ENCODE measurements at regions not wholly inside any gene's neighbourhood (a gene's known extent, or its start where the extent isn't known, plus 50 kb on each side); places are given as distances from the start of the nearest gene placed in this dataset.

- FAIRE-seq (no peak), DNase-seq (ENCODE audit: low spot score) (no peak)
These were observed 427.2 kb upstream of the KLF6 start for GRCh38 chr10:4212111-4212630.

DNA sequence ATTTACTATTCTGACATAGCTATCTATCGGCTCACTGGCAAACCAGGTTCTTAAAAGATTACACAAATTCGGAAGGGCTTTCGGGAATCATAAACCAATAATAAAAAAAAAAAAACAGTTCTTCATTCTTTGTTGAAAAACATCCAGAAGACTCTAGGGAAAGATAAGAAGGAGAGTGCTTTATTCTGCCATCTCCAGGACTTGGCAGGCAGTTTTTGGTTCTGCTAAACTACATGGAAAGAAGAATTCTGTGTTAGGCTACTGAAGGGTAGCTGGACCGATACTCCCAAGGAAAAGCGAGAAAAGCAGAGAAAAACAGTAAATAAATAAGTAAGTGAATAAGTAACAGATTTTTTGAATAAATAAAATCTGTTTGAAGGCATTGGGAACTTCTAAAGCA, 423.5 kb upstream of the KLF6 start:
- DNase-seq (ENCODE audit: low spot score): no peak
- FAIRE-seq: no peak

- DNase-seq (ENCODE audit: low spot score): no peak
- FAIRE-seq: no peak
These were observed 420.1 kb upstream of the KLF6 start for GRCh38 chr10:4205113-4205512.

GRCh38 chr10:4202938-4203337, 417.9 kb upstream of the KLF6 start:
- DNase-seq (ENCODE audit: low spot score): no peak
- FAIRE-seq: no peak

DNA sequence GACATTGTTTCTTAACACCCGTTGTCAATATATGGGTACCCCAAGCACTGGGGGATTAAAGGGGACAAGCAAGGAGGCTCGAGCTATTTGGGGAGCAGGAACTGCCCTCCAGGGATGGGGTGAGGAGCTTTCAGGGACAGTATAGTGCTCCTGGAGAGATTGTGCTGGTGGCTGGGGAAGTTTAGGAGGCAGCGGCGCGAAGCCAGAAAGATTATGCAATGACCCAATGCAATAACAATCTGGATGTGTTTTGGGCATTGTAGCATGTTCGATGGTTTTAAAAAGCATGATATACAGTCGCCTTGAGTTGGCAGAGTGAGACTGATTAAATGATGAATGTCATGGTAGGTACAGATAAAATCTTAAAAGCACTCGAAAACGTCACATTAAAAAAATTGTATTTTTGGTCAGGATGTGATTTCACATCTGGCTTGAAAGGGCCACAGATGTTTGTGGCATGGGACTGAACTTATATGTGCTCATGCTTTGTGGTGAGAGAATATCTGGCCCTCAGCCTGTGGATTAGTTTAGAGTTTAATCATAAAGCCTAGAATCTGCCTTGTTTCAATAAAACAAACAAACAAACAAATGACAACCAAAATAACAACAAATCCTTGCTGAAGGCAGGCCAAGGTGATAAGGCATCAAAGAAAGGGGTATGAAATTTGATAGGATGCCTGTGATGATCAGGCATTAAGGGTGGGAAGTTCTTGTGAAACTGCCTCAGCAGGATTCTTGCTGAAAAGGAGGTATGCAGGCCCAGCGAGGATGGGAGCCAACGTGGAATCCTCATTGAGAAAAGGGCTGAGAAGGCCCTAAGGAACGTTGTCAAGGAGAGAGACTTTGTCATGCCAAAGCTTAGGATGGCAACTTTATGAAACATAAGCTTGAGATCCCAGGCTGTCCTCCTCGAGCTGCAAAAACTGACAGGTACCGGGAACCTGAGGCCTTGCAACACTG, 417.1 kb upstream of the KLF6 start:
- FAIRE-seq (no peak), DNase-seq (ENCODE audit: low spot score) (no peak)

DNA sequence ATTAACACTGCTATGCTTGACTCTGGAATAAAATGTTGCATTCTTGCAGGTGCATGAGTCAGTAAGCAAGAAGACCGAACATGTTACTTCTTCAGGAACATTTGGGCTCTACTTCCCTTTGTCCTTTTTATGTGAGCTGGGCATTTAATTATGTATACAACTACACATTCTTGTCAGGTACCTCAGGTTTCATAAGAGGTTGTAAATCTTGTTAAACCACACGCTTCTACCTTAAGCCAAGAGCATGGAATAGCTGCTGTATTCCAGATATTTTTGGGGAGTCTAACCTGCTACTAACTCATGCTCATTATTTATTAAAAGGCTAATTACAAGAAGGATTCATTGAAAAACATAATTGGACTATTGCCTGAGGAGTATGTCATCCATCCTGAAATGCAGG, 414.2 kb upstream of the KLF6 start:
- DNase-seq (ENCODE audit: low spot score) (no peak), FAIRE-seq (no peak)

- FAIRE-seq (no peak), DNase-seq (ENCODE audit: low spot score) (no peak)
These were observed 413.2 kb upstream of the KLF6 start for GRCh38 chr10:4198216-4198615.

- DNase-seq (ENCODE audit: low spot score) (no peak), FAIRE-seq (no peak)
These were observed 412.7 kb upstream of the KLF6 start for GRCh38 chr10:4197676-4198075.

DNA sequence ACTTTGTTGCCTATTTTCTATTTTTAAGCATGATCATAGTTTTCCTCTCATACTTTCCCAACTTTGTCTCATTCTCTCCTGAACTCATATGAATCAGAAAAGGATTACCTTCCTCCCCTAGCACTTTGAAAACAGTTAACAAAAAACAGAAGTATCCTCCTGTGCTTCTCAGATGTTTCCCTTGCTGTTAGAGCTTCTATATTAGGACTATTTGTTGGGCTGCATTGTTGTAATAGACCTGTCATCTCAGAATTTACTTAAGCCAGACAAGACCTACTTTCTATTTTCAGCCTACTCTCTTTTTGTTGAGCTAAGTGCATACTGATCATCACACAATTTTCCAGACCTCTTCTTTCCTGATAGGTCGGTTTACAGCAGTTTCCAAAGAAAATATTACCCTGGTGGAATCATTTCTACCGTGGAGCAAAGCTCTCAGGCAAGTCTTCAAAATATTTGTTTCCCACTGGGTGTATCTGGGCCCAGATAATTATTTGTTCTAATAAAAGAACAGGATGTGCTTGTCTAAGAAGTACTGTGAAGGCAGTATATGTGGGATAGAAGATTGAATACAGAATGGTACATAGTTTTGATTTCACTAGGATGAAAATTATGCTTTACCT, 411.9 kb upstream of the KLF6 start:
- no peak for DNase-seq (ENCODE audit: low spot score)
- no peak for FAIRE-seq

GRCh38 chr10:4196183-4196582, 411.2 kb upstream of the KLF6 start:
- DNase-seq (ENCODE audit: low spot score) (no peak), FAIRE-seq (no peak)

DNA sequence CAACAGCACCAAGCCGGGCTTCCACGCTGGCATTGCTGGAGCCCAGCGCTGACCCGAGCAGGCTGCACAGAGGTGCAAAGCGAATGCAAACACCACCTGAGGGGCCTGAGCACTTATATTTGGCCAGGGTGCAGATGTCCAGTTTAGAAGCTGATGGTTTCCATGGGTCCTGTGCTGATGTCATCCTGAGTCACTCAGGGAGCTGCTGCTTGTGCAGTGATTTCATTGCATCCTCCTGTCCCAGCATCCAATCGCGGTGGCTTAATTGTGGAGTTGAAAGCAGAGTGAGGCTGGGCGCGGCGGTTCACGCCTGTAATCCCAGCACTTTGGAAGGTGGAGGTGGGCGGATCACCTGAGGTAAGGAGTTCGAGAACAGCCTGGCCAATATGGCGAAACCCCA, 410.2 kb upstream of the KLF6 start:
- FAIRE-seq (no peak), DNase-seq (ENCODE audit: low spot score) (peak; percentile 46)

- FAIRE-seq (no peak), DNase-seq (ENCODE audit: low spot score) (no peak)
These were observed 409.2 kb upstream of the KLF6 start for GRCh38 chr10:4194231-4194630.

GRCh38 chr10:4191894-4192293, 406.9 kb upstream of the KLF6 start:
- FAIRE-seq (no peak), DNase-seq (ENCODE audit: low spot score) (no peak)

DNA sequence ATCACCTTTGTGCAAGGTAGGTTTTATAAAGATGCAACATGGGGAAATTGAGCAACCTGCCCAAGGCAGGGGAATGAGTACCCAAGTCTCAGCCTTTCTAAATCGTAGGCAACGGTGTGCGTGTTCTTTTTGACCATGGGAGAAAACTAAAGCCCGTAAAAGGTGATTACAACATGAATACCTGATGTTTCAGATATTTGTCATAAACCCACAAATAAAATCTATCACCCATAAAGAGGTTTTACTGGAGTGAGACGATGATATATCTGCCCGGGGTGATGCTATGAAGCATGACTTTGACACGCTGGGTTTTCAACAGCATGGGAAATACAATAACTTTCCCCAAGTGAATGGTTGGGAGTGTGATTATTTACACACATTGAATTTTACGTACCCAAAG, 406.3 kb upstream of the KLF6 start:
- no peak for DNase-seq (ENCODE audit: low spot score)
- no peak for FAIRE-seq

DNA sequence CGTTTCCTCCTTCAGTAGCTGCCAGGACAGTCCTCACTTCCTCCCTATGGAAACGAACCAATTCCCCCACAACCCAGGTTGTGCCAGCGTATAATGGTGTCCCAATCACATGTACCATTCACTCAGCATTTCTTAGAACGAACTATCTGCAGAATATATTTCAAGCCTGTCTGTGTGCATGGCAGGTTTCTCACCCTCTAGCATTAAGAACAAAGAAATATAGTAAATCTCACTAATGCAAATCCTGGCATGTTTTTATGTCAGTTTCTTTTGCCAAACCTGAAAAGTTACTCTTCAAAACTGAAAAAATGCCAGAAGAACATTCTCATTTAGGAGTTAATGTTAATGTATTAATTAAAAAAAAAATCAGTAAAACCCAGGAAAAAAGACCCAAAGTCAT, 405.9 kb upstream of the KLF6 start:
- DNase-seq (ENCODE audit: low spot score) (no peak), FAIRE-seq (no peak)

GRCh38 chr10:4189281-4189680, 404.3 kb upstream of the KLF6 start:
- no peak for FAIRE-seq
- DNase-seq (ENCODE audit: low spot score): no peak

- no peak for FAIRE-seq
These were observed 403.4 kb upstream of the KLF6 start for GRCh38 chr10:4188406-4188805.

DNA sequence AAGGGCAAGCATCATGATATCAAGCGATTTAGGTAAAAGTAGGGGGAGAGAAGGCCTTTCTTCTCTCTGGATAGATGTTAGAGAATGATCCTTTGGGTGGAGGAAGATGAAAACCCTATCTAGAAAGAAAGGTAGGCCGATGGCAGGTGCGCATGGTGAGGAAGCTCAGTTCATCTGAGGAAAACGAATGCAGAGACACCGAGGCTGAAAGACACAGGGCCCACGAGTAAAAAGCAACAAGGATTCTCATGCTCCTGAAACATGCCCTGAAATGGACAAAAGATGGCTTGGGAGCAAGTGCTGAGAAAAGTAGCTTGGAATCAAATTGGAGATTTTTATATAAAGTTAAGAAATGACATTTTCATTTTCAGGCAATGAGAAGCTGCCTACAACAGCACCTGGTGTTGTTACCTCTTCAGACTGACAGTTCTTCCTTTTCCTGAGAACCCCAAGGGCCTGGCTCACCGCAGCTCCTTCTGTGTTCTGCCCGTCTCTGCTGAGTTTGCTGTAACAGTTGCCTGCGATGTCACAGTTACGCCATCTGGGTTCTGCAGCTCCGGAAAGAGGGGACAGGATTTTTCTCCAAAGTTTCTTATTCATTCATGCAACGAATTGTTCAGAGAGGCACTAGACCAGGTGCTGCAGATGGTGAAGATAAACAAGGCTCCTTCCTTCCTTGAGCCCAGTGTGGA, 402.0 kb upstream of the KLF6 start:
- FAIRE-seq (no peak), DNase-seq (ENCODE audit: low spot score) (no peak)

More at GRCh38 chr10:4188406-4188805, 403.4 kb upstream of the KLF6 start:
- DNase-seq (ENCODE audit: low spot score): no peak

- DNase-seq (ENCODE audit: low spot score): no peak
These were observed 398.8 kb upstream of the KLF6 start for GRCh38 chr10:4183761-4184261.

DNA sequence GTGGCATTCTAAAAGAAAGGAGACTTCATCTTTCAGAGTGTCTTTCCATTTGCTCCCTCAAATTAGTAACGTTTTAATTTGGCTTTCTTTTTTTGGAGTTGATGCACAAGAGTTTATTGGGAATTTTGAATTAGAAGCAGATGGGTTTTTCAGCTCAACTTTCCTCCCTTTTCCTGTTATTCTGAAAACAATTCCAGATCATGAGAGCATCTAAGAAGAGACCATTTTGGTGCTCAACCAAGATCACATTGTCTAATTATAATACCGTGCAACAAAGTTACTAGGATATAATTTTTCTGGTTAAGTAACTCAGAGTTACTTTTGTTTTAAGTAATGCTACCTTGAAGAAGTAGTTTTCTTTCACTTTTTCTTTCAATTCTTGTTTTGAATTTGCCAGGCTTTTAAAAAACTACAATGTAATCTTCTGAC, 396.6 kb upstream of the KLF6 start:
- no peak for FAIRE-seq
- no peak for DNase-seq (ENCODE audit: low spot score)

More at GRCh38 chr10:4183761-4184261, 398.8 kb upstream of the KLF6 start:
- no peak for FAIRE-seq

GRCh38 chr10:4181081-4181480, 396.1 kb upstream of the KLF6 start:
- no peak for DNase-seq (ENCODE audit: low spot score)
- FAIRE-seq: no peak

DNA sequence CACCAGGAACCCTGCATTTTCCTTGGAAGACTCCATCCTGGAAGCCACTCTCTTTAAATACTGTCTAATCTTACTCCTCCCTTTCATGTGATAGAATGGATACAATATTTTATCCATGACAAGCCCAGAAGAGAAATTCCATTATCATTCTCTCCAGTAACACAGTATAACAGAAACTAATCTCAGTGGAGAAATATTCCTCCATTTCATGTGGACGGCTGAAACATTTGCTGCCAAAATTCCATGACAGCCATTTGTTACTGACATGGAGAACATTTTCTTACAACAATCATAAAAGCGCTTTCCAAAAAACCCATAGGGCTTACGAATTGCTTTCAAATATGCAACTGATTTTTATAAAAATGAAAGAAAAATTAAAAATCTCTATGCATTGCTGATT, 392.8 kb upstream of the KLF6 start:
- FAIRE-seq (no peak), DNase-seq (ENCODE audit: low spot score) (no peak)
